ENCODE measurements at regions not wholly inside any gene's neighbourhood (a gene's known extent, or its start where the extent isn't known, plus 50 kb on each side); places are given as distances from the start of the nearest gene placed in this dataset.
A peak's percentile ranks its signal among the peaks of the same experiment; 100 is the strongest.
"Not testable (repeated sequence)": the region's sequence is repeated elsewhere in the genome, so short reads cannot be mapped to it uniquely, and the experiment has no call there.

GRCh38 chr15:77893246-77893645, 184.3 kb downstream of the TBC1D2B start:
- not testable (repeated sequence) for H3K9me3 ChIP-seq (ENCODE audit: severe bottlenecking); H3K4me3 ChIP-seq (ENCODE audit: severe bottlenecking); H3K4me1 ChIP-seq (ENCODE audit: insufficient read depth, poor library complexity, severe bottlenecking); H3K36me3 ChIP-seq (ENCODE audit: low read depth); ATAC-seq (ENCODE audit: low read depth); H3K27ac ChIP-seq (ENCODE audit: poor library complexity, severe bottlenecking)
- DNase-seq (ENCODE audit: low spot score) = peak; percentile 67
- H3K27me3 ChIP-seq (ENCODE audit: insufficient read depth, poor library complexity, severe bottlenecking) = peaks cover 16% of the 10 kb centered on the region

- no peak for ATAC-seq (ENCODE audit: low read depth)
- no peak overlapping the region for H3K4me3 ChIP-seq (ENCODE audit: severe bottlenecking)
- peak; percentile 38 for DNase-seq (ENCODE audit: low spot score)
- H3K4me1 ChIP-seq (ENCODE audit: insufficient read depth, poor library complexity, severe bottlenecking) = peaks cover 1% of the 10 kb centered on the region
- no peaks in the 10 kb centered on the region for H3K36me3 ChIP-seq (ENCODE audit: low read depth)
- no peaks in the 10 kb centered on the region for H3K9me3 ChIP-seq (ENCODE audit: severe bottlenecking)
- no peak overlapping the region for H3K27ac ChIP-seq (ENCODE audit: poor library complexity, severe bottlenecking)
- H3K27me3 ChIP-seq (ENCODE audit: insufficient read depth, poor library complexity, severe bottlenecking) = peaks cover 16% of the 10 kb centered on the region
- TF ChIP-seq CTCF (IDR thresholded peaks at IDR 0.05; ENCODE audit: poor library complexity, severe bottlenecking) = no peak
These were observed 185.2 kb downstream of the TBC1D2B start for GRCh38 chr15:77892335-77892734.

- not testable (repeated sequence) for H3K27ac ChIP-seq (ENCODE audit: poor library complexity, severe bottlenecking); H3K4me3 ChIP-seq (ENCODE audit: severe bottlenecking); ATAC-seq (ENCODE audit: low read depth); H3K4me1 ChIP-seq (ENCODE audit: insufficient read depth, poor library complexity, severe bottlenecking); H3K36me3 ChIP-seq (ENCODE audit: low read depth); H3K9me3 ChIP-seq (ENCODE audit: severe bottlenecking)
- H3K27me3 ChIP-seq (ENCODE audit: insufficient read depth, poor library complexity, severe bottlenecking) = peaks cover 16% of the 10 kb centered on the region
- peak; percentile 48 for DNase-seq (ENCODE audit: low spot score)
These were observed 185.6 kb downstream of the TBC1D2B start for GRCh38 chr15:77891862-77892261.

- peaks cover 16% of the 10 kb centered on the region for H3K27me3 ChIP-seq (ENCODE audit: insufficient read depth, poor library complexity, severe bottlenecking)
- not testable (repeated sequence) for H3K36me3 ChIP-seq (ENCODE audit: low read depth); H3K4me3 ChIP-seq (ENCODE audit: severe bottlenecking); ATAC-seq (ENCODE audit: low read depth); H3K4me1 ChIP-seq (ENCODE audit: insufficient read depth, poor library complexity, severe bottlenecking); H3K9me3 ChIP-seq (ENCODE audit: severe bottlenecking); H3K27ac ChIP-seq (ENCODE audit: poor library complexity, severe bottlenecking)
- DNase-seq (ENCODE audit: low spot score) = peak; percentile 65
These were observed 186.4 kb downstream of the TBC1D2B start for GRCh38 chr15:77890911-77891801.

- not testable (repeated sequence) for ATAC-seq (ENCODE audit: low read depth); H3K27me3 ChIP-seq (ENCODE audit: insufficient read depth, poor library complexity, severe bottlenecking); H3K9me3 ChIP-seq (ENCODE audit: severe bottlenecking); H3K4me3 ChIP-seq (ENCODE audit: severe bottlenecking); H3K4me1 ChIP-seq (ENCODE audit: insufficient read depth, poor library complexity, severe bottlenecking); H3K36me3 ChIP-seq (ENCODE audit: low read depth); H3K27ac ChIP-seq (ENCODE audit: poor library complexity, severe bottlenecking)
- DNase-seq (ENCODE audit: low spot score) = peak; percentile 60
These were observed 187.4 kb downstream of the TBC1D2B start for GRCh38 chr15:77889828-77890725.

GRCh38 chr15:77889009-77889806, 188.3 kb downstream of the TBC1D2B start:
- Histone ChIP-seq H3K27me3 (ENCODE audit: insufficient read depth, poor library complexity, severe bottlenecking) (peaks cover 6% of the 10 kb centered on the region), H3K4me1 (ENCODE audit: insufficient read depth, poor library complexity, severe bottlenecking) (peaks cover 3% of the 10 kb centered on the region), H3K36me3 (ENCODE audit: low read depth) (no peaks in the 10 kb centered on the region), H3K27ac (ENCODE audit: poor library complexity, severe bottlenecking) (no peak overlapping the region), H3K9me3 (ENCODE audit: severe bottlenecking) (no peaks in the 10 kb centered on the region), H3K4me3 (ENCODE audit: severe bottlenecking) (no peak overlapping the region)
- peak; percentile 66 for DNase-seq (ENCODE audit: low spot score)
- ATAC-seq (ENCODE audit: low read depth) = no peak
- no peak for TF ChIP-seq CTCF (IDR thresholded peaks at IDR 0.05; ENCODE audit: poor library complexity, severe bottlenecking)

GRCh38 chr15:77887563-77888429, 189.7 kb downstream of the TBC1D2B start:
- not testable (repeated sequence) for H3K27ac ChIP-seq (ENCODE audit: poor library complexity, severe bottlenecking)
- ATAC-seq (ENCODE audit: low read depth) = peak; percentile 87

More at GRCh38 chr15:77887563-77888429, 189.7 kb downstream of the TBC1D2B start:
- not testable (repeated sequence) for H3K4me1 ChIP-seq (ENCODE audit: insufficient read depth, poor library complexity, severe bottlenecking); H3K27me3 ChIP-seq (ENCODE audit: insufficient read depth, poor library complexity, severe bottlenecking); H3K9me3 ChIP-seq (ENCODE audit: severe bottlenecking); H3K4me3 ChIP-seq (ENCODE audit: severe bottlenecking); H3K36me3 ChIP-seq (ENCODE audit: low read depth); DNase-seq (ENCODE audit: low spot score)

Measured in RWPE2 (cell line).